Suprapubic skin (tissue), 4 donors: ENCODE measurements at regions not wholly inside any gene's neighbourhood (a gene's known extent, or its start where the extent isn't known, plus 50 kb on each side); places are given as distances from the start of the nearest gene placed in this dataset.

Experiments
- CTCF ChIP-seq, 2 donors: fragments of 200-600 bp in 1 of 2; fragments of 450-650 bp in 1 of 2; sonication (generic) in 1 of 2; IDR thresholded peaks; one replicate each; pipeline ENCODE4 v1.5.1; 2016 to 2019; ENCODE audit warnings: antibody characterized with exemption in 2 of 2, mild to moderate bottlenecking in 1 of 2, moderate library complexity in 1 of 2
- EP300 ChIP-seq: sonication (generic); formaldehyde crosslinking; IDR thresholded peaks from one replicate; pipeline ENCODE4 v1.6.1; 2017; ENCODE audit warnings: antibody characterized with exemption
- POLR2AphosphoS5 ChIP-seq, 3 donors: sonication (generic); formaldehyde crosslinking; IDR thresholded peaks; one replicate each; pipeline ENCODE4 v1.6.1; 2017; ENCODE audit warnings: antibody characterized with exemption in 3 of 3

GRCh38 chr16:26360867-26361266 lies 669.1 kb downstream of the HS3ST4 start:
- TF ChIP-seq EP300 (no peak), POLR2AphosphoS5 (IDR thresholded peaks at IDR 0.05) (no peak), CTCF (IDR thresholded peaks at IDR 0.05) (no peak)
